HUES48 (cell line): ENCODE measurements at regions not wholly inside any gene's neighbourhood (a gene's known extent, or its start where the extent isn't known, plus 50 kb on each side); places are given as distances from the start of the nearest gene placed in this dataset.

ENCODE experiments used
- H3K27ac ChIP-seq: one replicate; pipeline ENCODE4 v1.7.0; 2013; ENCODE audit warnings: low read depth, low read length, inconsistent platforms
- H3K27me3 ChIP-seq: 2 replicates; pipeline ENCODE4 v1.6.1; 2013; ENCODE audit warnings: mild to moderate bottlenecking, low read length; ENCODE audit not compliant: control insufficient read depth, insufficient read depth
- H3K36me3 ChIP-seq: 2 replicates; pipeline ENCODE4 v1.6.1; 2013; ENCODE audit warnings: low read length; ENCODE audit not compliant: control insufficient read depth, insufficient read depth
- H3K4me1 ChIP-seq: 2 replicates; pipeline ENCODE4 v1.6.1; 2013; ENCODE audit warnings: mild to moderate bottlenecking, low read length; ENCODE audit not compliant: control insufficient read depth, insufficient read depth
- H3K4me3 ChIP-seq: 2 replicates; pipeline ENCODE4 v1.5.1; 2013; ENCODE audit warnings: mild to moderate bottlenecking, low read depth, low read length
- H3K9ac ChIP-seq: 2 replicates; pipeline ENCODE4 v1.6.1; 2013; ENCODE audit warnings: mild to moderate bottlenecking, low read depth, low read length, moderate library complexity
- H3K9me3 ChIP-seq: 2 replicates; pipeline ENCODE4 v1.6.1; 2013; ENCODE audit warnings: low read length; ENCODE audit not compliant: control insufficient read depth, insufficient read depth

GRCh38 chr14:97295108-97295710, 498.0 kb downstream of the VRK1 start:
- no peak overlapping the region for H3K4me3 ChIP-seq
- no peaks in the 10 kb centered on the region for H3K36me3 ChIP-seq
- H3K9me3 ChIP-seq = no peaks in the 10 kb centered on the region
- H3K4me1 ChIP-seq = peaks cover 8% of the 10 kb centered on the region; the same call in 1 of the 2 replicates
- H3K9ac ChIP-seq = no peak overlapping the region
- H3K27ac ChIP-seq = no peak overlapping the region
- H3K27me3 ChIP-seq = no peaks in the 10 kb centered on the region; the same call in 1 of the 2 replicates

DNA sequence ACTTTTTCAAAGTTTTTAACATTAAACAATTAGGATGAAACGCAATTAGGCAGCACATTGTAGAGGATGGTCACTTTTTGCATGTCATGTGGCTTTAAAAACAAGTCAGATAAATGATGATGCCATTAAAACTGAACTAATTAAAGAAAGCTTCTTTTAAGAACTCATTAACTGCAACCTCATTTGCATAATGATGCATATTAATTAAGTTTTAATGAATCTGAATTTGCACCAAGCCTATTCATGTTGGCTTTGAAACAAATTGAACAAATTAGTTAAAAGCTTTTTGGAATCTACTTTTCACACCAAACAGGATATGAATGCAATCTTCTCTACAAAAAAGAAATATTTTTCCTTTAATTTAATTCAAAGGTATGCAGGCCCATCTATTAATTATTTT, 499.0 kb downstream of the VRK1 start:
- no peak overlapping the region for H3K4me3 ChIP-seq
- H3K27me3 ChIP-seq = no peaks in the 10 kb centered on the region

DNA sequence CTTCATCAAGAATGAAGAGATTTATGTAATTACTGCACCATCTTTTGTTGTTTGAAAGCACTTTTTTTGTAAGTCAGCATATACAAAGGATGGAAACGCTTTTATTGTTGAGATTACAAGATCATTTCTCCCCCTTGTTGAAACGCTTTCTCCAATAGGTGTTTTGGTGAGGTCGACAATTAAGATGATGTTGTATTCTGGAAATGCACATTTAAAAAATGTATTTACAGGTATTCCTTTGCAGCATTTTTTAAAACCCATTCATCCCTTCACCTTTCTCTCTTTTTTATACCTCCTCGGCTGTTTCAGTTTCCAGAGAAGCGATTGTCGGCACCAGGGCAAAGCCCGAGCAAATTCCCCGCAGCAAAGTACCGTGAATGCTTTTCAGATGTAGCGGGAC, 499.9 kb downstream of the VRK1 start:
- Histone ChIP-seq H3K4me1 (peaks cover 8% of the 10 kb centered on the region; the same call in 1 of the 2 replicates), H3K4me3 (no peak overlapping the region), H3K9ac (no peak overlapping the region), H3K27me3 (no peaks in the 10 kb centered on the region), H3K9me3 (no peaks in the 10 kb centered on the region), H3K27ac (no peak overlapping the region), H3K36me3 (no peaks in the 10 kb centered on the region)

More for the DNA sequence above, 499.0 kb downstream of the VRK1 start:
- Histone ChIP-seq H3K36me3 (no peaks in the 10 kb centered on the region), H3K4me1 (peaks cover 8% of the 10 kb centered on the region; the same call in 1 of the 2 replicates), H3K9ac (no peak overlapping the region), H3K27ac (no peak overlapping the region), H3K9me3 (no peaks in the 10 kb centered on the region)

DNA sequence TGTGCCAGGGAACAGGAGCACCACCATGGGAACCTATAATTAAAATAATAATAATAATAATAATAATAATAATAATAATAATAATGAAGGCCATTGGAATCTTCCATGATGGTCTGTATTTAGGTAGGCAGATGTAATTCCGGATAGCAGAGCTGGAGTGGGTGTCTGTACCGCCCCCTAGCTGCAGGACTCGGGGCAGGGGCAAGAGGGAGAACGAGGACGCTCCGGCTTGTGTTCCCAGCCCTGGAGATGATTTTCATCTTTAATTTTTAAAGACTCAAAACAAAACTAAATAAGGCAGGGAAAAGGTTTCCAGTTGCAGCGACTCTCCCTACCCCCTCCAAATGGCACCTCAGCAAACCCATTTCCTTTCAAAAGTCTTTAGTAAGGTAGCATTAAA, 501.1 kb downstream of the VRK1 start:
- Histone ChIP-seq H3K36me3 (no peaks in the 10 kb centered on the region), H3K9me3 (no peaks in the 10 kb centered on the region), H3K4me3 (no peak overlapping the region), H3K27ac (no peak overlapping the region), H3K27me3 (no peaks in the 10 kb centered on the region), H3K4me1 (peaks cover 5% of the 10 kb centered on the region; the same call in 1 of the 2 replicates), H3K9ac (no peak overlapping the region)

- Histone ChIP-seq H3K27me3 (no peaks in the 10 kb centered on the region), H3K27ac (no peak overlapping the region), H3K9ac (no peak overlapping the region), H3K4me3 (no peak overlapping the region), H3K4me1 (peaks cover 5% of the 10 kb centered on the region; the same call in 1 of the 2 replicates), H3K36me3 (no peaks in the 10 kb centered on the region), H3K9me3 (no peaks in the 10 kb centered on the region)
Observed at GRCh38 chr14:97298736-97299135, 501.6 kb downstream of the VRK1 start.

GRCh38 chr14:97299661-97300060, 502.5 kb downstream of the VRK1 start:
- H3K9me3 ChIP-seq = no peaks in the 10 kb centered on the region
- no peak overlapping the region for H3K4me3 ChIP-seq
- H3K9ac ChIP-seq = no peak overlapping the region
- H3K4me1 ChIP-seq = peaks cover 5% of the 10 kb centered on the region; the same call in 1 of the 2 replicates
- no peaks in the 10 kb centered on the region for H3K27me3 ChIP-seq
- H3K27ac ChIP-seq = no peak overlapping the region
- H3K36me3 ChIP-seq = no peaks in the 10 kb centered on the region

GRCh38 chr14:97301931-97302559, 504.9 kb downstream of the VRK1 start:
- Histone ChIP-seq H3K36me3 (no peaks in the 10 kb centered on the region), H3K27ac (no peak overlapping the region), H3K9me3 (no peaks in the 10 kb centered on the region)

DNA sequence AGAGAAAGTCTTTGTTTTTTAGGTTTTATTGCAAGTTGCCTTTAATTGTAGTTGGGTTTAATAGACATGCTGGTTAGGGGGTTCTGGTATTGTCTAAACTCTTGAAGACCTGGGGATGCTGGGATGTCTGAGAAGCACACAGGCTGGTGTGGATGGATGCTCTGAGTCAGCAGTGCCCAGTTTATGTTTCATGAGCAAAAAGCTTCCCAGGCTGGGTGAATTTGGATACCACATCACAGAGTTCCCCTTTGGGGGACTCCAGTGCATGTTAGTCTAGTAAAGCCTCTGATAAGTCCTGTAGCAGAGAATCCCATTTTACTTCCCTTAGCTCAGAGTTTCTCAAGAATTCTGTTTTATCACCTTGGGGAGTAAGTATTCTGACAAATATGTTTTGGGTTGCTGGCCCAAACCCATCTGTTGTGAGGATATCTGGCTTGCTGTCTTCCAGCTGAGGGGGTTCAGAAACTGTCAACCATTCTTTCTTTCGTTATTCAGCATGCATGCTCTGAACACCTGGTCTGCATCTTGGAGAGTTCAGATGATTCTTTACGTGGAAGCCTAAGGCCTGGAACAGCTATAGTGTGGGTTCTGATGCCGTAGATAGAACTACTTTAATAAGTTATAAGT, 509.1 kb downstream of the VRK1 start:
- Histone ChIP-seq H3K27ac (no peak overlapping the region), H3K36me3 (no peaks in the 10 kb centered on the region), H3K9ac (no peak overlapping the region), H3K9me3 (no peaks in the 10 kb centered on the region), H3K27me3 (no peaks in the 10 kb centered on the region), H3K4me3 (no peak overlapping the region), H3K4me1 (no peaks in the 10 kb centered on the region)

More at GRCh38 chr14:97301931-97302559, 504.9 kb downstream of the VRK1 start:
- H3K27me3 ChIP-seq = no peaks in the 10 kb centered on the region
- no peak overlapping the region for H3K4me3 ChIP-seq
- H3K4me1 ChIP-seq = peaks cover 5% of the 10 kb centered on the region; the same call in 1 of the 2 replicates
- H3K9ac ChIP-seq = no peak overlapping the region

GRCh38 chr14:97306760-97307246, 509.6 kb downstream of the VRK1 start:
- Histone ChIP-seq H3K4me3 (no peak overlapping the region), H3K27me3 (no peaks in the 10 kb centered on the region), H3K27ac (no peak overlapping the region), H3K9me3 (no peaks in the 10 kb centered on the region), H3K9ac (no peak overlapping the region), H3K36me3 (no peaks in the 10 kb centered on the region), H3K4me1 (no peaks in the 10 kb centered on the region)

- Histone ChIP-seq H3K27me3 (no peaks in the 10 kb centered on the region), H3K36me3 (no peaks in the 10 kb centered on the region), H3K9me3 (no peaks in the 10 kb centered on the region), H3K4me3 (no peak overlapping the region), H3K27ac (no peak overlapping the region), H3K9ac (no peak overlapping the region), H3K4me1 (no peaks in the 10 kb centered on the region)
Observed at GRCh38 chr14:97311411-97311810, 514.2 kb downstream of the VRK1 start.

DNA sequence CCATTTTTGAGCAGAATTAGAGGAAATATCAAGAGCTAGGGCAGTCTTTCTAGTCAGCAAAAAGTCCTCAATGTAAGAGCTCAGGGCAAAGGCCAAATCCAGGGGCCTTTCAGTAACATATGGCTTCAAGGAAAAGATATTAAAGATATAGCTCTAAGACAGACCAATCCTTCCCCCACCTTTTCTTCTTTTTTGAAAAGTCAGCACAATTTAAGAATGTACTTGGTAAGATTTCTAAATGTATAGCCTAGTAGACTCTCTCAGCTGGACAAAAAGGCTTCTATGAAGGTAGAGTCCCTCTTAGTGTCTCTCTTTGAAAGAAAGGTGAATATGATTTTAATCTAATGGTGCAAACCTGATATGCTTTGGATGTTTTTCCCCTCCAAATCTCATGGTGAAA, 515.7 kb downstream of the VRK1 start:
- Histone ChIP-seq H3K9me3 (no peaks in the 10 kb centered on the region), H3K27me3 (no peaks in the 10 kb centered on the region)

More for the DNA sequence above, 515.7 kb downstream of the VRK1 start:
- H3K9ac ChIP-seq = no peak overlapping the region
- H3K4me1 ChIP-seq = no peaks in the 10 kb centered on the region
- H3K27ac ChIP-seq = no peak overlapping the region
- H3K36me3 ChIP-seq = no peaks in the 10 kb centered on the region
- no peak overlapping the region for H3K4me3 ChIP-seq
